Adrenal gland (tissue), 9 donors: ENCODE measurements at regions not wholly inside any gene's neighbourhood (a gene's known extent, or its start where the extent isn't known, plus 50 kb on each side); places are given as distances from the start of the nearest gene placed in this dataset.
A peak's percentile ranks its signal among the peaks of the same experiment; 100 is the strongest.

Experiments used
- DNase-seq, 7 donors: peaks; one replicate each; pipeline ENCODE4 v3.0.0-alpha.2; 2019 to 2020
- H3K27ac ChIP-seq, 5 donors: fragments of 200-600 bp; sonication (generic) in 4 of 5; 1 replicate in 3 of 5; 2 replicates in 2 of 5; pipeline versions ENCODE4 v1.5.1 to v1.8.0; 2016 to 2020; ENCODE audit warnings: mild to moderate bottlenecking in 1 of 5
- H3K27me3 ChIP-seq: fragments of 200-600 bp; 2 replicates; pipeline ENCODE4 v1.8.0; 2021
- H3K36me3 ChIP-seq, 2 donors: fragments of 200-600 bp; replicated peaks in 1 of 2; 1 replicate in 1 of 2; 2 replicates in 1 of 2; pipeline versions ENCODE4 v1.5.1 to v1.8.0; 2018 to 2022
- H3K4me1 ChIP-seq, 2 donors: fragments of 200-600 bp; replicated peaks in 1 of 2; 1 replicate in 1 of 2; 2 replicates in 1 of 2; pipeline versions ENCODE4 v1.5.1 to v1.8.0; 2018 to 2021
- H3K4me3 ChIP-seq, 4 donors: fragments of 200-600 bp; sonication (generic) in 3 of 4; one replicate each; pipeline ENCODE4 v1.5.1; 2016 to 2018
- H3K9me3 ChIP-seq, 3 donors: fragments of 200-600 bp; sonication (generic) in 1 of 3; replicated peaks in 1 of 3; 1 replicate in 2 of 3; 2 replicates in 1 of 3; pipeline versions ENCODE4 v1.5.1 to v1.8.0; 2016 to 2021
- CTCF ChIP-seq, 6 experiments: fragments of 450-650 bp in 4 of 6; fragments of 200-600 bp in 2 of 6; sonication (generic) in 1 of 6; IDR thresholded peaks; 1 replicate in 5 of 6; 2 replicates in 1 of 6; pipeline versions ENCODE4 v1.5.1 to v1.8.0; 2016 to 2021; ENCODE audit warnings: antibody characterized with exemption in 6 of 6, mild to moderate bottlenecking in 2 of 6, moderate library complexity in 1 of 6
- POLR2A ChIP-seq, 2 donors: fragments of 450-650 bp; IDR thresholded peaks; one replicate each; pipeline ENCODE4 v1.6.1; 2017; ENCODE audit warnings: antibody characterized with exemption in 2 of 2, mild to moderate bottlenecking in 2 of 2, moderate library complexity in 1 of 2
- WGBS, 4 donors: extraction: QIAGEN DNeasy Blood & Tissue Kit in 2 of 4; methylation state at CpG; one replicate each; pipeline versions ENCODE4 v1.1.5 to v1.1.7; 2013 to 2017; 5-methylcytosine and 5-hydroxymethylcytosine counted together
- intact Hi-C, 2 donors: fragments of 100-400 bp; cut with DNase I; formaldehyde crosslinking; loops; one replicate each; pipeline versions ENCODE4 v1.14.1 to v1.15.0; 2022 to 2023
- donor health status: healthy with polysubstance abuse.
- donor health status: Bipolar disorder and iron deficiency.
- donor health status: DM: yes; HTN: yes; CAD: no.
- donor health status: DM: no; HTN: no; CAD: no.
- donor health status: DM: no; HTN: no; CAD: no.

- intact Hi-C loops, result no loop called here
- no peak for DNase-seq
- WGBS, 4 donors, result 82 to 91% (median 85%) methylated on average over 4 of the region's 4 CpGs
Measured at GRCh38 chr1:187092104-187092503, 263.4 kb downstream of the PLA2G4A start.

GRCh38 chr1:187096689-187097088 is 267.9 kb downstream of the PLA2G4A start:
- Histone ChIP-seq H3K27me3 (no peaks in the 10 kb centered on the region), H3K4me3 (no peak overlapping the region), H3K4me1 (no peaks in the 10 kb centered on the region), H3K36me3 (no peaks in the 10 kb centered on the region), H3K9me3 (no peaks in the 10 kb centered on the region), H3K27ac (no peak overlapping the region)
- WGBS, 4 donors, result 13 to 48% (median 38%) methylated on average over 2 of the region's 2 CpGs
- intact Hi-C loops, result no loop called here
- no peak for TF ChIP-seq POLR2A (IDR thresholded peaks at IDR 0.05)
- no peak for TF ChIP-seq CTCF (IDR thresholded peaks at IDR 0.05)
- DNase-seq, result peak in 4 of 7 donors; percentile 15 to 36 (median 20)

More at GRCh38 chr1:187092104-187092503, 263.4 kb downstream of the PLA2G4A start:
- no peak for TF ChIP-seq POLR2A (IDR thresholded peaks at IDR 0.05)
- TF ChIP-seq CTCF (IDR thresholded peaks at IDR 0.05), result no peak
- no peaks in the 10 kb centered on the region for H3K4me1 ChIP-seq
- no peak overlapping the region for H3K4me3 ChIP-seq
- H3K27me3 ChIP-seq, result no peaks in the 10 kb centered on the region
- H3K9me3 ChIP-seq, result no peaks in the 10 kb centered on the region
- H3K27ac ChIP-seq, result no peak overlapping the region
- no peaks in the 10 kb centered on the region for H3K36me3 ChIP-seq

- Histone ChIP-seq H3K9me3 (no peaks in the 10 kb centered on the region), H3K27ac (no peak overlapping the region), H3K27me3 (no peaks in the 10 kb centered on the region), H3K36me3 (no peaks in the 10 kb centered on the region), H3K4me3 (no peak overlapping the region), H3K4me1 (no peaks in the 10 kb centered on the region)
- intact Hi-C loops, result no loop called here
- TF ChIP-seq CTCF (IDR thresholded peaks at IDR 0.05), result no peak
- no peak for TF ChIP-seq POLR2A (IDR thresholded peaks at IDR 0.05)
- no peak for DNase-seq
Measured at GRCh38 chr1:187110351-187110750, 281.6 kb downstream of the PLA2G4A start.

GRCh38 chr1:187114792-187115191 is 286.0 kb downstream of the PLA2G4A start:
- H3K27me3 ChIP-seq, result no peaks in the 10 kb centered on the region
- no peak for DNase-seq
- no peaks in the 10 kb centered on the region for H3K9me3 ChIP-seq
- H3K4me1 ChIP-seq, result no peaks in the 10 kb centered on the region
- intact Hi-C loops, result no loop called here
- H3K36me3 ChIP-seq, result no peaks in the 10 kb centered on the region
- TF ChIP-seq POLR2A (IDR thresholded peaks at IDR 0.05) (no peak), CTCF (IDR thresholded peaks at IDR 0.05) (no peak)
- no peak overlapping the region for H3K27ac ChIP-seq
- no peak overlapping the region for H3K4me3 ChIP-seq
